SU-DHL-6 (cell line): ENCODE measurements at regions not wholly inside any gene's neighbourhood (a gene's known extent, or its start where the extent isn't known, plus 50 kb on each side); places are given as distances from the start of the nearest gene placed in this dataset.

Experiments used
- H2AFZ ChIP-seq: fragments of 200-600 bp; sonication (generic); 2 replicates; pipeline ENCODE4 v1.6.1; 2014; ENCODE audit warnings: low read depth, mild to moderate bottlenecking, moderate library complexity, mixed read lengths, antibody characterized with exemption, low read length; ENCODE audit not compliant: severe bottlenecking
- H3F3A ChIP-seq: fragments of 200-600 bp; shearing (Covaris generic); 2 replicates; pipeline ENCODE4 v1.6.0; 2016; ENCODE audit warnings: antibody characterized with exemption, mild to moderate bottlenecking; ENCODE audit not compliant: insufficient read depth
- H3K27ac ChIP-seq: fragments of 200-600 bp; sonication (generic); 2 replicates; pipeline ENCODE4 v1.5.1; 2016; ENCODE audit warnings: low read depth, mild to moderate bottlenecking, low read length, moderate library complexity, mixed read lengths
- H3K27me3 ChIP-seq: fragments of 200-600 bp; sonication (generic), shearing (Covaris generic); 2 replicates; pipeline ENCODE4 v1.6.0; 2014; ENCODE audit warnings: mild to moderate bottlenecking, low read length
- H3K36me3 ChIP-seq: fragments of 200-600 bp; sonication (generic); 2 replicates; pipeline ENCODE4 v1.6.1; 2014; ENCODE audit warnings: mild to moderate bottlenecking, low read length, mixed read lengths
- H3K4me2 ChIP-seq: fragments of 300-600, 200-600 bp; shearing (Covaris generic), sonication (generic); 2 replicates; pipeline ENCODE4 v1.6.0; 2014; ENCODE audit warnings: low read length, low read depth, mild to moderate bottlenecking; ENCODE audit not compliant: poor library complexity, severe bottlenecking
- H3K4me3 ChIP-seq: fragments of 200-600 bp; sonication (generic); 2 replicates; pipeline ENCODE4 v1.5.1; 2014; ENCODE audit warnings: antibody characterized with exemption, low read length, mild to moderate bottlenecking, mixed read lengths; ENCODE audit not compliant: insufficient read depth, poor library complexity, severe bottlenecking
- H3K79me2 ChIP-seq: fragments of 200-600 bp; sonication (generic); 2 replicates; pipeline ENCODE4 v1.6.1; 2014; ENCODE audit warnings: mild to moderate bottlenecking, low read length, moderate library complexity; ENCODE audit not compliant: insufficient read depth
- H3K9ac ChIP-seq: fragments of 200-600 bp; sonication (generic); 2 replicates; pipeline ENCODE4 v1.7.0; 2014; ENCODE audit warnings: mild to moderate bottlenecking, low read length
- H3K9me2 ChIP-seq: fragments of 200-600 bp; sonication (generic); replicated peaks from 2 replicates; pipeline ENCODE4 v1.6.1; 2014; ENCODE audit warnings: low read length; ENCODE audit not compliant: insufficient read depth
- H3K9me3 ChIP-seq: fragments of 200-600 bp; sonication (generic); 2 replicates; pipeline ENCODE4 v1.6.1; 2014; ENCODE audit warnings: low read length, mixed read lengths; ENCODE audit not compliant: insufficient read depth
- H4K20me1 ChIP-seq: fragments of 200-600 bp; sonication (generic); 2 replicates; pipeline ENCODE4 v1.6.1; 2014; ENCODE audit warnings: low read depth, mild to moderate bottlenecking, antibody characterized with exemption, low read length, moderate library complexity, mixed read lengths
- EZH2phosphoT487 ChIP-seq: fragments of 200-600 bp; sonication (generic), shearing (Covaris generic); conservative IDR thresholded peaks from 2 replicates; pipeline ENCODE4 v1.6.1; 2018; ENCODE audit warnings: mild to moderate bottlenecking, antibody characterized with exemption, low read length, moderate library complexity, mixed read lengths
- TF ChIP-seq, protein P1 (sequence below): fragments of 200-600 bp; sonication (generic); IDR thresholded peaks from one replicate; pipeline ENCODE4 v1.5.1; 2017; ENCODE audit warnings: antibody characterized with exemption, mild to moderate bottlenecking, low read length, moderate library complexity; ENCODE audit not compliant: insufficient read depth, poor library complexity, severe bottlenecking

DNA sequence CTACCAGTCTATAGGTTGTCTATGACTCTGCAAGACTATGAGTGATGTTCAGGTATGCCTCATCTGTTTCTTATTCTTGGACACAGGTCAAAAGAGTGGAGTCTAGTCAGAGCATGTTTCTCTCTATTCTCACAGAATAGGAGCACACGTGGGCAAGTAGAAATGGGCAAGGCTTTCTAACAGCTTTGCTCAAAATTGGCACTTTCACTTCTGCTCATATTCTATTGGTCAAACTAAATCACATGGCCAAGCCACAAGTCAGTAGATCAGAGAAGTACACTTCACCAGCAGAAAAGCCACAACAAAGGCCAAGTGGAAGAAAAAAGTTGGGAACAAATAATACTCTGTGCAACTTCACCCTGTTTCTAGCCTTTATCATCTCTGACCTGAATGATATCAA, 354.5 kb upstream of the SYNCRIP start:
- no peak overlapping the region for H3K27ac ChIP-seq
- no peaks in the 10 kb centered on the region for H4K20me1 ChIP-seq
- no peaks in the 10 kb centered on the region for H3K9me3 ChIP-seq
- H3K79me2 ChIP-seq = no peaks in the 10 kb centered on the region
- H3K27me3 ChIP-seq = no peaks in the 10 kb centered on the region
- no peak overlapping the region for H3K9ac ChIP-seq
- H3K4me2 ChIP-seq = no peak overlapping the region
- H3K36me3 ChIP-seq = no peaks in the 10 kb centered on the region
- H2AFZ ChIP-seq = no peak overlapping the region
- H3F3A ChIP-seq = no peaks in the 10 kb centered on the region
- H3K4me3 ChIP-seq = no peak overlapping the region
- no peak for TF ChIP-seq EZH2phosphoT487
- TF ChIP-seq, protein P1, sequence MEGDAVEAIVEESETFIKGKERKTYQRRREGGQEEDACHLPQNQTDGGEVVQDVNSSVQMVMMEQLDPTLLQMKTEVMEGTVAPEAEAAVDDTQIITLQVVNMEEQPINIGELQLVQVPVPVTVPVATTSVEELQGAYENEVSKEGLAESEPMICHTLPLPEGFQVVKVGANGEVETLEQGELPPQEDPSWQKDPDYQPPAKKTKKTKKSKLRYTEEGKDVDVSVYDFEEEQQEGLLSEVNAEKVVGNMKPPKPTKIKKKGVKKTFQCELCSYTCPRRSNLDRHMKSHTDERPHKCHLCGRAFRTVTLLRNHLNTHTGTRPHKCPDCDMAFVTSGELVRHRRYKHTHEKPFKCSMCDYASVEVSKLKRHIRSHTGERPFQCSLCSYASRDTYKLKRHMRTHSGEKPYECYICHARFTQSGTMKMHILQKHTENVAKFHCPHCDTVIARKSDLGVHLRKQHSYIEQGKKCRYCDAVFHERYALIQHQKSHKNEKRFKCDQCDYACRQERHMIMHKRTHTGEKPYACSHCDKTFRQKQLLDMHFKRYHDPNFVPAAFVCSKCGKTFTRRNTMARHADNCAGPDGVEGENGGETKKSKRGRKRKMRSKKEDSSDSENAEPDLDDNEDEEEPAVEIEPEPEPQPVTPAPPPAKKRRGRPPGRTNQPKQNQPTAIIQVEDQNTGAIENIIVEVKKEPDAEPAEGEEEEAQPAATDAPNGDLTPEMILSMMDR = no peak
- no peaks in the 10 kb centered on the region for H3K9me2 ChIP-seq

DNA sequence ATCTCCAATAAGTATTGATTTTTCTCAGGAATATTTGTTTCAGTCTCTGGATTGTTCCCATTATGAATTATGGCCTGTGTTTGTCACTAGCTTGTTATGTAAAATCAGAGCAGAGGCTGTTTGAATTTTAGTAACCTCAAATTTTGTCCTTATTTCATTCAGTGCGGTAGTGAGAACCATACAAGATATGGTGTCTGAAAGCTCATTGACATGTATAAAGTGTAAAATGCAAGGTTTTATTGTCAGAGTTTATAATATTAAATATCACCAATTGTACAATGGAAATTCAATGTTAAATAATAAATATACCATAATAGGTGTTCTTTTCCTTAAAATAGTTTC, 353.3 kb upstream of the SYNCRIP start:
- Histone ChIP-seq H3K36me3 (no peaks in the 10 kb centered on the region), H3K4me2 (no peak overlapping the region), H3K79me2 (no peaks in the 10 kb centered on the region), H4K20me1 (no peaks in the 10 kb centered on the region), H3F3A (no peaks in the 10 kb centered on the region), H3K27me3 (no peaks in the 10 kb centered on the region), H2AFZ (no peak overlapping the region), H3K9ac (no peak overlapping the region), H3K4me3 (no peak overlapping the region), H3K9me3 (no peaks in the 10 kb centered on the region), H3K27ac (no peak overlapping the region), H3K9me2 (no peaks in the 10 kb centered on the region)
- TF ChIP-seq, protein P1 = no peak
- TF ChIP-seq EZH2phosphoT487 = no peak

DNA sequence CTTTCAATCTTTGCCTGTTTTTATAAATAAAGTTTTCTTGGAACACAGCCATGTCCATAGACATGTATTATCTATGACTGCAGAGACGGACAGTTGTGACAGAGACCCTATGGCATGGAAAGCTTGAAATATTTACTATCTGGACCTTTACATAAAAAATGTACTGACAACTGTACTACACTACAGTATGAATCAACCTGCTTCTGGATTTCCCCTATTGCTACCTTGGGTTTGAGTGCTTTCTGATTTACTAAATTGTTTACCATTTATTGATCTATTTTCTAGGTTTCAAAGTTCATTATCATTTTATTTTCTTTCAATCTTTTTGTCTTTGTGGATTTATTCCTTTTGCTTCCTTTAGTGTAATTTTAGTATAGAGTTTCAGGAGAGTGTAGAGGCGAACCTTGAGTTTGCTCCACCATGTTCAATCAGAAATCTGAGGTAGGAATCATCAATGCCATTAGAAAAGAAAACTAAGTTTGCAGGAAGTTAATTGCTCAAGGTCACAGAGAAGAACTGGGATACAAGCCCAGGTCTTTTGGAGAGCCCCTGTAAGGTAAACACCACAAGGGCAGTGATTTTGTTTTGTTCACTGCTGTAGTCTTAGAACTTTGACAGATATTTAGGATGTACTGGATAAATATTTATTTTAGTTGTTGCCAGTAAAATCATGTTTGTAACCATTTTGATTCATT, 352.8 kb upstream of the SYNCRIP start:
- no peaks in the 10 kb centered on the region for H3K27me3 ChIP-seq
- H2AFZ ChIP-seq = no peak overlapping the region
- H3K27ac ChIP-seq = no peak overlapping the region
- no peak overlapping the region for H3K9ac ChIP-seq
- no peak for TF ChIP-seq EZH2phosphoT487
- TF ChIP-seq, protein P1 = no peak
- no peaks in the 10 kb centered on the region for H4K20me1 ChIP-seq
- H3F3A ChIP-seq = no peaks in the 10 kb centered on the region
- no peak overlapping the region for H3K4me3 ChIP-seq
- H3K9me2 ChIP-seq = no peaks in the 10 kb centered on the region
- H3K4me2 ChIP-seq = no peak overlapping the region
- no peaks in the 10 kb centered on the region for H3K79me2 ChIP-seq
- no peaks in the 10 kb centered on the region for H3K9me3 ChIP-seq
- no peaks in the 10 kb centered on the region for H3K36me3 ChIP-seq
